H9 (cell line): ENCODE measurements at regions not wholly inside any gene's neighbourhood (a gene's known extent, or its start where the extent isn't known, plus 50 kb on each side); places are given as distances from the start of the nearest gene placed in this dataset.

Source experiments
- DNase-seq: peaks from one replicate; pipeline ENCODE4 v3.0.0-alpha.2; 2017
- H2AFZ ChIP-seq: one replicate; pipeline ENCODE4 v1.6.1; 2013; ENCODE audit warnings: mild to moderate bottlenecking, low read length, control low read depth, moderate library complexity
- H2AK5ac ChIP-seq: 2 replicates; pipeline ENCODE4 v1.6.1; 2013; ENCODE audit warnings: low read length, control low read depth, mixed read lengths; ENCODE audit not compliant: insufficient read length
- H2BK120ac ChIP-seq: one replicate; pipeline ENCODE4 v1.6.1; 2013; ENCODE audit warnings: low read depth, mild to moderate bottlenecking, low read length, control low read depth, inconsistent platforms; ENCODE audit not compliant: poor library complexity, severe bottlenecking
- H2BK12ac ChIP-seq: 2 replicates; pipeline ENCODE4 v1.6.1; 2013; ENCODE audit warnings: low read length, control low read depth, mixed read lengths, low read depth; ENCODE audit not compliant: insufficient read length
- H2BK15ac ChIP-seq: 2 replicates; pipeline ENCODE4 v1.6.1; 2013; ENCODE audit warnings: low read depth, low read length, control low read depth
- H2BK20ac ChIP-seq: one replicate; pipeline ENCODE4 v1.6.1; 2013; ENCODE audit warnings: low read depth, mild to moderate bottlenecking, low read length, control low read depth, inconsistent platforms; ENCODE audit not compliant: poor library complexity, severe bottlenecking
- H2BK5ac ChIP-seq: 2 replicates; pipeline ENCODE4 v1.6.1; 2013; ENCODE audit warnings: low read length, control low read depth, mixed read lengths; ENCODE audit not compliant: insufficient read length
- H3K14ac ChIP-seq: 2 replicates; pipeline ENCODE4 v1.6.1; 2013; ENCODE audit warnings: low read length, control low read depth; ENCODE audit not compliant: insufficient read depth
- H3K18ac ChIP-seq: 2 replicates; pipeline ENCODE4 v1.6.1; 2013; ENCODE audit warnings: low read depth, mild to moderate bottlenecking, mixed read lengths, low read length, control low read depth; ENCODE audit not compliant: insufficient read length
- H3K23ac ChIP-seq: 2 replicates; pipeline ENCODE4 v1.6.1; 2013; ENCODE audit warnings: low read length, control low read depth, mixed read lengths, low read depth; ENCODE audit not compliant: insufficient read length
- H3K23me2 ChIP-seq: 2 replicates; pipeline ENCODE4 v1.6.1; 2013; ENCODE audit warnings: low read depth, mild to moderate bottlenecking, mixed read lengths, low read length, control low read depth; ENCODE audit not compliant: insufficient read length, poor library complexity, severe bottlenecking
- H3K27ac ChIP-seq: 2 replicates; pipeline ENCODE4 v1.5.1; 2013; ENCODE audit warnings: low read length, control low read depth, mixed read lengths, low read depth; ENCODE audit not compliant: insufficient read length
- H3K27me3 ChIP-seq: 2 replicates; pipeline ENCODE4 v1.6.1; 2013; ENCODE audit warnings: low read length, control low read depth, inconsistent platforms; ENCODE audit not compliant: insufficient read depth
- H3K4ac ChIP-seq: 2 replicates; pipeline ENCODE4 v1.6.1; 2013; ENCODE audit warnings: low read depth, mild to moderate bottlenecking, control low read depth, inconsistent platforms, low read length, moderate library complexity
- H3K4me1 ChIP-seq: 2 replicates; pipeline ENCODE4 v1.6.1; 2013; ENCODE audit warnings: low read length, control low read depth, inconsistent platforms; ENCODE audit not compliant: insufficient read depth
- H3K4me2 ChIP-seq: 2 replicates; pipeline ENCODE4 v1.6.1; 2013; ENCODE audit warnings: low read length, control low read depth, mixed read lengths; ENCODE audit not compliant: insufficient read length, insufficient read depth
- H3K56ac ChIP-seq: 2 replicates; pipeline ENCODE4 v1.6.1; 2013; ENCODE audit warnings: low read depth, mild to moderate bottlenecking, mixed read lengths, low read length, control low read depth; ENCODE audit not compliant: insufficient read length
- H3K79me1 ChIP-seq: 2 replicates; pipeline ENCODE4 v1.6.1; 2013; ENCODE audit warnings: low read depth, mild to moderate bottlenecking, moderate library complexity, low read length, control low read depth, inconsistent platforms; ENCODE audit not compliant: insufficient read depth, poor library complexity, severe bottlenecking
- H3K79me2 ChIP-seq: 2 replicates; pipeline ENCODE4 v1.6.1; 2013; ENCODE audit warnings: low read length, control low read depth, inconsistent platforms; ENCODE audit not compliant: insufficient read depth
- H3K9ac ChIP-seq: 2 replicates; pipeline ENCODE4 v1.6.1; 2013; ENCODE audit warnings: low read length, control low read depth, mixed read lengths; ENCODE audit not compliant: insufficient read length; ENCODE audit errors: extremely low read depth
- H3K9me3 ChIP-seq: one replicate; pipeline ENCODE4 v1.6.1; 2013; ENCODE audit warnings: low read depth, low read length, inconsistent platforms; ENCODE audit not compliant: control insufficient read depth
- H3T11ph ChIP-seq: one replicate; pipeline ENCODE4 v1.6.1; 2013; ENCODE audit warnings: mild to moderate bottlenecking, low read length, control low read depth, inconsistent platforms
- H4K20me1 ChIP-seq: one replicate; pipeline ENCODE4 v1.6.1; 2013; ENCODE audit not compliant: control insufficient read depth, insufficient read length, insufficient read depth
- H4K5ac ChIP-seq: 2 replicates; pipeline ENCODE4 v1.6.1; 2013; ENCODE audit warnings: low read depth, mild to moderate bottlenecking, mixed read lengths, low read length, control low read depth; ENCODE audit not compliant: insufficient read length
- H4K8ac ChIP-seq: replicated peaks from 2 replicates; pipeline ENCODE4 v1.6.1; 2013; ENCODE audit warnings: low read length, control low read depth, mixed read lengths, low read depth; ENCODE audit not compliant: insufficient read length
- H4K91ac ChIP-seq: 2 replicates; pipeline ENCODE4 v1.6.1; 2013; ENCODE audit warnings: low read depth, mild to moderate bottlenecking, moderate library complexity, mixed read lengths, low read length, control low read depth; ENCODE audit not compliant: insufficient read length
- H3K27ac Mint-ChIP-seq, 3 experiments: 2 replicates in 2 of 3; 3 replicates in 1 of 3; pipeline ENCODE4 v1.8.0; 2020 to 2021; ENCODE audit warnings: mixed read lengths in 3 of 3, mild to moderate bottlenecking in 1 of 3, moderate library complexity in 1 of 3
- H3K27me3 Mint-ChIP-seq: 2 replicates; pipeline ENCODE4 v1.8.0; 2021; ENCODE audit warnings: low read depth, mild to moderate bottlenecking, moderate library complexity, mixed read lengths
- H3K36me3 Mint-ChIP-seq, 3 experiments: 2 replicates in 2 of 3; 3 replicates in 1 of 3; pipeline ENCODE4 v1.8.0; 2020 to 2021; ENCODE audit warnings: low read depth in 3 of 3, mixed read lengths in 3 of 3; ENCODE audit not compliant: insufficient read depth in 1 of 3
- H3K4me1 Mint-ChIP-seq, 2 experiments: 2 replicates each; pipeline ENCODE4 v1.8.0; 2020; ENCODE audit warnings: mixed read lengths in 2 of 2
- H3K4me3 Mint-ChIP-seq, 2 experiments: 2 replicates in 1 of 2; 3 replicates in 1 of 2; pipeline ENCODE4 v1.8.0; 2020 to 2021; ENCODE audit warnings: mild to moderate bottlenecking in 2 of 2, mixed read lengths in 2 of 2, moderate library complexity in 1 of 2
- H3K9me3 Mint-ChIP-seq, 2 experiments: 2 replicates in 1 of 2; 3 replicates in 1 of 2; pipeline ENCODE4 v1.8.0; 2020; ENCODE audit warnings: mild to moderate bottlenecking in 2 of 2, mixed read lengths in 2 of 2, moderate library complexity in 1 of 2
- CTCF ChIP-seq: fragments of 200-600 bp; sonication (generic); conservative IDR thresholded peaks from 3 replicates; pipeline ENCODE4 v1.8.0; 2021; ENCODE audit warnings: antibody characterized with exemption, mild to moderate bottlenecking
- WGBS: extraction: QIAGEN DNeasy Blood & Tissue Kit; methylation state at CpG from one replicate; pipeline ENCODE4 v1.1.7; 2013; ENCODE audit warnings: missing lambda C conversion rate, low lambda C conversion rate, mixed read lengths; ENCODE audit not compliant: insufficient read length; ENCODE audit errors: extremely low coverage; 5-methylcytosine and 5-hydroxymethylcytosine counted together

GRCh38 chr5:74313896-74314295 is 326.6 kb downstream of the ENC1 start:
- no peak overlapping the region for H2AK5ac ChIP-seq

More at GRCh38 chr5:74313896-74314295, 326.6 kb downstream of the ENC1 start:
- no peak overlapping the region for H3K4ac ChIP-seq
- no peak overlapping the region for H2BK5ac ChIP-seq
- Mint-ChIP-seq H3K4me3 (no peak overlapping the region), H3K9me3 (no peaks in the 10 kb centered on the region), H3K27ac (no peak overlapping the region), H3K27me3 (0 out of 2 replicates have a peak, but pooled peaks cover 2% of the 10 kb centered on the region), H3K4me1 (peaks cover 0 to 4% of the 10 kb centered on the region in 2 experiments; a peak in 1 of 4 replicates), H3K36me3 (no peaks in the 10 kb centered on the region)
- H4K5ac ChIP-seq, result no peak overlapping the region
- no peaks in the 10 kb centered on the region for H3K79me2 ChIP-seq
- no peak for DNase-seq
- H3K4me1 ChIP-seq, result no peaks in the 10 kb centered on the region
- H3K18ac ChIP-seq, result no peak overlapping the region
- no peak overlapping the region for H2BK120ac ChIP-seq
- H3K14ac ChIP-seq, result no peak overlapping the region; the same call in 1 of the 2 replicates
- no peak overlapping the region for H3K23ac ChIP-seq
- H3T11ph ChIP-seq, result no peak overlapping the region
- H3K27ac ChIP-seq, result no peak overlapping the region
- no peak overlapping the region for H3K4me2 ChIP-seq
- no peak for TF ChIP-seq CTCF
- no peak overlapping the region for H2BK20ac ChIP-seq
- H3K23me2 ChIP-seq, result no peaks in the 10 kb centered on the region
- H4K8ac ChIP-seq, result no peak overlapping the region
- no peaks in the 10 kb centered on the region for H3K9me3 ChIP-seq
- H4K91ac ChIP-seq, result no peak overlapping the region
- no peak overlapping the region for H2BK12ac ChIP-seq
- no CpG with 5 or more reads among the region's 5 CpGs for WGBS
- no peak overlapping the region for H2BK15ac ChIP-seq
- no peaks in the 10 kb centered on the region for H3K79me1 ChIP-seq
- H2AFZ ChIP-seq, result no peak overlapping the region
- H3K27me3 ChIP-seq, result no peaks in the 10 kb centered on the region
- no peak overlapping the region for H3K9ac ChIP-seq
- no peak overlapping the region for H3K56ac ChIP-seq
- no peaks in the 10 kb centered on the region for H4K20me1 ChIP-seq
